ENCODE measurements at regions not wholly inside any gene's neighbourhood (a gene's known extent, or its start where the extent isn't known, plus 50 kb on each side); places are given as distances from the start of the nearest gene placed in this dataset.

GRCh38 chr2:52956766-52957165 lies 810.8 kb upstream of the CHAC2 start:
- FAIRE-seq (no peak), DNase-seq (ENCODE audit: low read depth, low spot score) (no peak)
- no peak overlapping the region for H3K4me3 ChIP-seq (ENCODE audit: control insufficient read depth in 2 of 3, extremely low read depth in 1 of 3, insufficient read depth in 2 of 3, low read depth in 1 of 3, low read length in 3 of 3)
- H3K9me3 ChIP-seq (ENCODE audit: control insufficient read depth, low read depth, low read length): no peaks in the 10 kb centered on the region
- no peaks in the 10 kb centered on the region for H3K4me1 ChIP-seq (ENCODE audit: control insufficient read depth, extremely low read depth, insufficient read depth, low read length)
- no peak overlapping the region for H3K9ac ChIP-seq (ENCODE audit: control insufficient read depth, extremely low read depth, insufficient read depth, low read length)
- H3K27ac ChIP-seq (ENCODE audit: control insufficient read depth, insufficient read depth, low read length): no peak overlapping the region
- dilution Hi-C loops (cut with MboI; ENCODE audit: extremely low pct_ligation_motif_present, low sequenced_read_pairs): no loop called here
- H3K4me2 ChIP-seq (ENCODE audit: control insufficient read depth, extremely low read depth, insufficient read depth, low read depth, low read length): no peak overlapping the region
- H3K9me1 ChIP-seq (ENCODE audit: control insufficient read depth, extremely low read depth, insufficient read depth, low read length): no peaks in the 10 kb centered on the region
- H3K36me3 ChIP-seq (ENCODE audit: control insufficient read depth in 2 of 2, extremely low read depth in 1 of 2, insufficient read depth in 2 of 2, low read length in 2 of 2): no peaks in the 10 kb centered on the region
- no peak overlapping the region for H2AFZ ChIP-seq (ENCODE audit: control insufficient read depth, low read length)
- H3K27me3 ChIP-seq (ENCODE audit: control insufficient read depth, extremely low read depth, insufficient read depth, low read length): no peaks in the 10 kb centered on the region
- no peak for TF ChIP-seq CTCF (optimal IDR thresholded peaks at IDR 0.05 in 1 of 3, IDR thresholded peaks at IDR 0.05 in 1 of 3, conservative IDR thresholded peaks at IDR 0.05 in 1 of 3; ENCODE audit: extremely low read depth in 1 of 3, insufficient read depth in 2 of 3, low read length in 3 of 3)
- TF ChIP-seq EZH2 (IDR thresholded peaks at IDR 0.05; ENCODE audit: low read length): no peak
- no peaks in the 10 kb centered on the region for H3K79me2 ChIP-seq (ENCODE audit: control insufficient read depth, insufficient read depth, low read length)
- H4K20me1 ChIP-seq (ENCODE audit: control insufficient read depth, extremely low read depth, insufficient read depth, low read length): no peaks in the 10 kb centered on the region

- Histone ChIP-seq H3K4me1 (ENCODE audit: control insufficient read depth, extremely low read depth, insufficient read depth, low read length) (no peaks in the 10 kb centered on the region), H3K9me3 (ENCODE audit: control insufficient read depth, low read depth, low read length) (no peaks in the 10 kb centered on the region), H3K27ac (ENCODE audit: control insufficient read depth, insufficient read depth, low read length) (no peak overlapping the region), H3K79me2 (ENCODE audit: control insufficient read depth, insufficient read depth, low read length) (no peaks in the 10 kb centered on the region), H3K9me1 (ENCODE audit: control insufficient read depth, extremely low read depth, insufficient read depth, low read length) (no peaks in the 10 kb centered on the region), H3K4me3 (ENCODE audit: control insufficient read depth in 2 of 3, extremely low read depth in 1 of 3, insufficient read depth in 2 of 3, low read depth in 1 of 3, low read length in 3 of 3) (no peak overlapping the region), H3K4me2 (ENCODE audit: control insufficient read depth, extremely low read depth, insufficient read depth, low read depth, low read length) (no peak overlapping the region), H3K27me3 (ENCODE audit: control insufficient read depth, extremely low read depth, insufficient read depth, low read length) (no peaks in the 10 kb centered on the region), H3K9ac (ENCODE audit: control insufficient read depth, extremely low read depth, insufficient read depth, low read length) (no peak overlapping the region), H2AFZ (ENCODE audit: control insufficient read depth, low read length) (no peak overlapping the region), H4K20me1 (ENCODE audit: control insufficient read depth, extremely low read depth, insufficient read depth, low read length) (no peaks in the 10 kb centered on the region), H3K36me3 (ENCODE audit: control insufficient read depth in 2 of 2, extremely low read depth in 1 of 2, insufficient read depth in 2 of 2, low read length in 2 of 2) (no peaks in the 10 kb centered on the region)
- TF ChIP-seq EZH2 (IDR thresholded peaks at IDR 0.05; ENCODE audit: low read length) (no peak), CTCF (optimal IDR thresholded peaks at IDR 0.05 in 1 of 3, IDR thresholded peaks at IDR 0.05 in 1 of 3, conservative IDR thresholded peaks at IDR 0.05 in 1 of 3; ENCODE audit: extremely low read depth in 1 of 3, insufficient read depth in 2 of 3, low read length in 3 of 3) (no peak)
- dilution Hi-C loops (cut with MboI; ENCODE audit: extremely low pct_ligation_motif_present, low sequenced_read_pairs): no loop called here
- FAIRE-seq (no peak), DNase-seq (ENCODE audit: low read depth, low spot score) (no peak)
These were observed 811.5 kb upstream of the CHAC2 start for GRCh38 chr2:52956118-52956517.
